WTC11 (cell line): ENCODE measurements at regions not wholly inside any gene's neighbourhood (a gene's known extent, or its start where the extent isn't known, plus 50 kb on each side); places are given as distances from the start of the nearest gene placed in this dataset.

Experiments used
- ATAC-seq: fragments of 200-7000 bp; cut with Tn5 transposase; 2 replicates; pipeline ENCODE4 v1.10.0; 2021; ENCODE audit warnings: mild to moderate bottlenecking, moderate library complexity
- CTCF ChIA-PET: fragments of 300-600 bp; sonication (Branson Sonifier 250); formaldehyde crosslinking; loops from one replicate; lab custom pipeline; 2021; ENCODE audit warnings: antibody characterized with exemption; lab: Charles Lee
- POLR2A ChIA-PET: fragments of 350-600 bp; sonication (Branson Sonifier 250); formaldehyde crosslinking; loops from one replicate; lab custom pipeline; 2021; ENCODE audit warnings: antibody characterized with exemption; lab: Charles Lee
- DNase-seq: peaks from one replicate; pipeline ENCODE4 v3.0.0; 2021; ENCODE audit warnings: low spot score
- H3K27ac Mint-ChIP-seq: 2 replicates; pipeline ENCODE4 v1.8.0; 2021; ENCODE audit warnings: mixed read lengths
- H3K27me3 Mint-ChIP-seq: 2 replicates; pipeline ENCODE4 v1.8.0; 2021; ENCODE audit warnings: low read depth, mild to moderate bottlenecking, moderate library complexity, mixed read lengths
- H3K36me3 Mint-ChIP-seq: 2 replicates; pipeline ENCODE4 v1.8.0; 2021; ENCODE audit warnings: mixed read lengths
- H3K4me1 Mint-ChIP-seq: 2 replicates; pipeline ENCODE4 v1.8.0; 2022; ENCODE audit warnings: mixed read lengths
- H3K4me3 Mint-ChIP-seq: 2 replicates; pipeline ENCODE4 v1.8.0; 2021; ENCODE audit warnings: mild to moderate bottlenecking, moderate library complexity, mixed read lengths
- H3K9me3 Mint-ChIP-seq: 2 replicates; pipeline ENCODE4 v1.8.0; 2021; ENCODE audit warnings: mixed read lengths
- ERG ChIP-seq: fragments of 250-450 bp; sonication (Bioruptor Pico); IDR thresholded peaks from 2 replicates; pipeline ENCODE4 v1.8.0; 2021; ENCODE audit warnings: mild to moderate bottlenecking
- FOXP1 ChIP-seq: sonication (generic); formaldehyde crosslinking; IDR thresholded peaks from 2 replicates; pipeline ENCODE4 v1.8.0; 2022; ENCODE audit warnings: missing genetic modification reagents, mild to moderate bottlenecking, moderate library complexity, borderline replicate concordance
- NFATC4 ChIP-seq: fragments of 250-450 bp; sonication (Bioruptor Pico); IDR thresholded peaks from 2 replicates; pipeline ENCODE4 v1.9.0; 2021; ENCODE audit warnings: mild to moderate bottlenecking
- NFYB ChIP-seq: sonication (generic); formaldehyde crosslinking; conservative IDR thresholded peaks from 2 replicates; pipeline ENCODE4 v1.8.0; 2022; ENCODE audit warnings: low read depth, missing genetic modification reagents
- NR3C1 ChIP-seq: sonication (generic); formaldehyde crosslinking; conservative IDR thresholded peaks from 2 replicates; pipeline ENCODE4 v1.8.1; 2023; ENCODE audit warnings: low read depth, mild to moderate bottlenecking, missing genetic modification reagents
- PREB ChIP-seq: sonication (generic); formaldehyde crosslinking; IDR thresholded peaks from 2 replicates; pipeline ENCODE4 v1.8.1; 2022; ENCODE audit warnings: mild to moderate bottlenecking, missing genetic modification reagents, moderate library complexity, borderline replicate concordance
- SP1 ChIP-seq: sonication (generic); formaldehyde crosslinking; conservative IDR thresholded peaks from 2 replicates; pipeline ENCODE4 v1.8.1; 2022; ENCODE audit warnings: missing genetic modification reagents
- ZNF138 ChIP-seq: sonication (generic); formaldehyde crosslinking; conservative IDR thresholded peaks from 2 replicates; pipeline ENCODE4 v1.8.1; 2022; ENCODE audit warnings: mild to moderate bottlenecking, moderate library complexity, missing genetic modification reagents
- ZNF219 ChIP-seq: sonication (generic); formaldehyde crosslinking; IDR thresholded peaks from 2 replicates; pipeline ENCODE4 v1.8.0; 2023; ENCODE audit warnings: missing genetic modification reagents, mild to moderate bottlenecking, borderline replicate concordance
- ZNF317 ChIP-seq: sonication (generic); formaldehyde crosslinking; IDR thresholded peaks from 2 replicates; pipeline ENCODE4 v1.8.1; 2023; ENCODE audit warnings: low read depth, mild to moderate bottlenecking, moderate library complexity, missing genetic modification reagents, borderline replicate concordance
- ZSCAN18 ChIP-seq: fragments of 250-450 bp; sonication (Bioruptor Pico); IDR thresholded peaks from 2 replicates; pipeline ENCODE4 v2.1.2; 2022; ENCODE audit warnings: mild to moderate bottlenecking, moderate library complexity
- TF ChIP-seq, protein P1 (sequence below): sonication (generic); formaldehyde crosslinking; IDR thresholded peaks from 2 replicates; pipeline ENCODE4 v1.8.0; 2022; ENCODE audit warnings: mild to moderate bottlenecking, missing genetic modification reagents

DNA sequence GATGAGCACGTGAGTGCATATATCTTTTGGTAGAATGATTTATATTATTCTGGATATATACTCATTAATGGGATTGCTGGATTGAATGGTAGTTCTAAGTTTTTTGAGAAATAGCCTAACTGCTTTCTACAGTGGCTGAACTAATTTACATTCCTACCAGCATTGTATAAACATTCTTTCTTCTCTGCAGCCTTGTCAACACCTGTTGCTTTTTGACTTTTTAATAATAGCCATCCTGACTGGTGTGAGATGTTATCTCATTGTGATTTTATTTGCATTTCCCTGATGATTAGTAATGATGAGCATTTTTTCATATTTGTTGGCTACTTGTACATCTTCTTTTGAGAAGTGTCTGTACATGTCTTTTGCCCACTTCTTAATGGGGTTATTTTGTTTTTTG lies 116.3 kb downstream of the ADTRP start (continued):
- no peak for TF ChIP-seq ZNF317 (CRISPR knock-in tag)

- H3K4me1 Mint-ChIP-seq, result no peaks in the 10 kb centered on the region
- H3K36me3 Mint-ChIP-seq, result peaks cover 3% of the 10 kb centered on the region; the same call in 1 of the 2 replicates
- H3K27me3 Mint-ChIP-seq, result no peaks in the 10 kb centered on the region
- no peak for DNase-seq
- no peak for ATAC-seq
- CTCF ChIA-PET, result no interaction called here
- H3K4me3 Mint-ChIP-seq, result no peak overlapping the region
- TF ChIP-seq NR3C1 (no peak), ERG (CRISPR knock-in tag) (no peak), PREB (CRISPR knock-in tag) (no peak), ZSCAN18 (CRISPR knock-in tag) (no peak), NFYB (CRISPR knock-in tag) (no peak), ZNF219 (no peak), NFATC4 (CRISPR knock-in tag) (no peak), FOXP1 (CRISPR knock-in tag) (no peak), ZNF138 (no peak), SP1 (CRISPR knock-in tag) (no peak)
- TF ChIP-seq, protein P1, sequence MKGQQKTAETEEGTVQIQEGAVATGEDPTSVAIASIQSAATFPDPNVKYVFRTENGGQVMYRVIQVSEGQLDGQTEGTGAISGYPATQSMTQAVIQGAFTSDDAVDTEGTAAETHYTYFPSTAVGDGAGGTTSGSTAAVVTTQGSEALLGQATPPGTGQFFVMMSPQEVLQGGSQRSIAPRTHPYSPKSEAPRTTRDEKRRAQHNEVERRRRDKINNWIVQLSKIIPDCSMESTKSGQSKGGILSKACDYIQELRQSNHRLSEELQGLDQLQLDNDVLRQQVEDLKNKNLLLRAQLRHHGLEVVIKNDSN (CRISPR knock-in tag), result no peak
- TF ChIP-seq, all 79 proteins: peak for 0
- POLR2A ChIA-PET, result no interaction called here
- Mint-ChIP-seq H3K27ac (no peak overlapping the region), H3K9me3 (peaks cover 22% of the 10 kb centered on the region)
These were observed 115.1 kb downstream of the ADTRP start for GRCh38 chr6:11663519-11663918.
